ENCODE measurements at regions not wholly inside any gene's neighbourhood (a gene's known extent, or its start where the extent isn't known, plus 50 kb on each side); places are given as distances from the start of the nearest gene placed in this dataset.

- Histone ChIP-seq H3K23ac (ENCODE audit: insufficient read length) (no peak overlapping the region), H2BK120ac (replicated peaks; ENCODE audit: low read depth, low read length) (no peak overlapping the region), H3K79me2 (ENCODE audit: control insufficient read depth in 1 of 2, insufficient read depth in 2 of 2, low read length in 2 of 2) (peaks cover 25 to 64% of the 10 kb centered on the region in 2 experiments), H3K27me3 (replicated peaks in 1 of 4; ENCODE audit: control insufficient read depth in 3 of 4, extremely low read depth in 1 of 4, insufficient read depth in 3 of 4, low read length in 3 of 4) (no peaks in the 10 kb centered on the region), H2AK5ac (ENCODE audit: low read depth, low read length) (no peak overlapping the region), H4K91ac (replicated peaks; ENCODE audit: insufficient read length, low read length) (no peak overlapping the region), H3K9me3 (ENCODE audit: insufficient read depth in 2 of 2, low read depth in 1 of 2, low read length in 1 of 2) (no peaks in the 10 kb centered on the region), H4K20me1 (replicated peaks in 1 of 2; ENCODE audit: control insufficient read depth in 1 of 2, insufficient read depth in 2 of 2, low read length in 2 of 2) (peaks cover 6 to 7% of the 10 kb centered on the region in 2 experiments), H2BK15ac (ENCODE audit: low read length) (no peak overlapping the region), H4K8ac (ENCODE audit: extremely low read depth, insufficient read depth, low read length) (no peak overlapping the region), H2AFZ (ENCODE audit: low read length) (no peak overlapping the region), H2BK5ac (ENCODE audit: low read depth, low read length) (no peak overlapping the region), H3K18ac (ENCODE audit: extremely low read depth, low read length) (no peak overlapping the region), H3K4me1 (replicated peaks in 1 of 4; ENCODE audit: control insufficient read depth in 3 of 4, insufficient read depth in 4 of 4, low read length in 3 of 4) (peaks cover 0 to 5% (median 0%) of the 10 kb centered on the region in 4 experiments; a peak in 3 of 7 replicates), H3K14ac (ENCODE audit: insufficient read length) (no peak overlapping the region), H4K5ac (ENCODE audit: insufficient read length, low read depth, low read length) (no peak overlapping the region), H3K79me1 (ENCODE audit: low read depth, low read length) (peaks cover 2% of the 10 kb centered on the region; the same call in 1 of the 2 replicates), H3K4me3 (ENCODE audit: extremely low read depth in 1 of 4, insufficient read depth in 2 of 4, low read depth in 3 of 4, low read length in 4 of 4) (no peak overlapping the region), H3K36me3 (ENCODE audit: control insufficient read depth in 2 of 4, insufficient read depth in 4 of 4, low read length in 3 of 4) (peaks cover 0 to 8% (median 5%) of the 10 kb centered on the region in 4 experiments; a peak in 5 of 8 replicates), H3K56ac (replicated peaks; ENCODE audit: insufficient read length, low read depth, low read length) (no peak overlapping the region), H2BK12ac (ENCODE audit: low read depth, low read length) (no peak overlapping the region), H3K27ac (ENCODE audit: low read depth, low read length) (no peak overlapping the region), H3K4ac (replicated peaks; ENCODE audit: insufficient read length, low read depth, low read length) (no peak overlapping the region), H2BK20ac (ENCODE audit: low read length) (no peak overlapping the region), H3K23me2 (ENCODE audit: low read depth, low read length) (peaks cover 3% of the 10 kb centered on the region; the same call in 1 of the 2 replicates), H3K9ac (replicated peaks in 1 of 4; ENCODE audit: extremely low read depth in 1 of 4, low read depth in 3 of 4, low read length in 3 of 4) (no peak overlapping the region), H3K4me2 (ENCODE audit: insufficient read depth in 1 of 2, low read depth in 2 of 2, low read length in 2 of 2) (peak overlapping the region in 1 of 2 experiments; percentile 90; a peak in 1 of 4 replicates)
- 90% methylated on average over 9 of the region's 9 CpGs; no CpG with 5 or more reads in 1 of the 2 experiments for WGBS, 2 experiments (ENCODE audit: extremely low coverage in 1 of 2, insufficient coverage in 1 of 2, insufficient read length in 1 of 2, insufficient replicate concordance in 2 of 2, low coverage in 1 of 2, low lambda C conversion rate in 2 of 2, missing lambda C conversion rate in 1 of 2)
- TF ChIP-seq CTBP2 (IDR thresholded peaks at IDR 0.05; ENCODE audit: borderline replicate concordance, insufficient read depth, insufficient read length, low read length) (no peak), YY1 (IDR thresholded peaks at IDR 0.05; ENCODE audit: low read depth, low read length) (no peak), TBP (IDR thresholded peaks at IDR 0.05; ENCODE audit: low read depth, low read length) (no peak), HDAC2 (IDR thresholded peaks at IDR 0.05; ENCODE audit: borderline replicate concordance in 1 of 2, low read depth in 2 of 2, low read length in 2 of 2) (no peak), SP1 (IDR thresholded peaks at IDR 0.05; ENCODE audit: low read depth, low read length) (no peak), POU5F1 (IDR thresholded peaks at IDR 0.05; ENCODE audit: low read depth, low read length) (no peak), RXRA (IDR thresholded peaks at IDR 0.05; ENCODE audit: insufficient read depth, low read depth, low read length) (no peak), TAF7 (optimal IDR thresholded peaks at IDR 0.05; ENCODE audit: borderline replicate concordance, low read depth, low read length) (no peak), GTF2F1 (IDR thresholded peaks at IDR 0.05; ENCODE audit: borderline replicate concordance, low read depth, low read length) (no peak), MAFK (IDR thresholded peaks at IDR 0.05; ENCODE audit: low read depth, low read length) (no peak), TEAD4 (IDR thresholded peaks at IDR 0.05; ENCODE audit: low read depth, low read length) (no peak), EZH2 (IDR thresholded peaks at IDR 0.05; ENCODE audit: low read depth, low read length, severe bottlenecking) (no peak)
- CTCF ChIA-PET (ENCODE audit: partially characterized antibody) = no interaction called here
- DNase-seq (ENCODE audit: low read depth in 1 of 2, low spot score in 2 of 2) (no peak), FAIRE-seq (no peak)
- POLR2A ChIA-PET (ENCODE audit: partially characterized antibody) = no interaction called here
Observed at GRCh38 chr22:25449781-25450317, 114.6 kb upstream of the GRK3 start.

Data from H1 (cell line).